ENCODE measurements at regions not wholly inside any gene's neighbourhood (a gene's known extent, or its start where the extent isn't known, plus 50 kb on each side); places are given as distances from the start of the nearest gene placed in this dataset.

- Histone ChIP-seq H3K27ac (peak overlapping the region; percentile 91 to 95), H3K9me3 (no peaks in the 10 kb centered on the region), H3K27me3 (replicated peaks; ENCODE audit: insufficient read depth) (no peaks in the 10 kb centered on the region), H3K4me1 (ENCODE audit: control insufficient read depth in 1 of 2, low read depth in 2 of 2) (peaks cover 26 to 77% of the 10 kb centered on the region in 2 donors), H3K36me3 (peaks cover 18% of the 10 kb centered on the region), H3K4me3 (peak overlapping the region; percentile 66)
- ATAC-seq (ENCODE audit: insufficient number of reproducible peaks, low FRiP score, low read depth) (no peak), DNase-seq (ENCODE audit: low spot score) (no peak)
- TF ChIP-seq CTCF (IDR thresholded peaks at IDR 0.05), result no peak
Measured at GRCh38 chr9:713091-713490, 128.4 kb upstream of the DMRT1 start.

GRCh38 chr9:714675-715074 is 126.8 kb upstream of the DMRT1 start:
- peak overlapping the region; percentile 66 for H3K4me3 ChIP-seq
- DNase-seq (ENCODE audit: low spot score), result no peak

GRCh38 chr9:715300-715699 is 126.2 kb upstream of the DMRT1 start:
- no peaks in the 10 kb centered on the region for H3K27me3 ChIP-seq (replicated peaks; ENCODE audit: insufficient read depth)
- ATAC-seq (ENCODE audit: insufficient number of reproducible peaks, low FRiP score, low read depth) (no peak), DNase-seq (ENCODE audit: low spot score) (no peak)
- peaks cover 18% of the 10 kb centered on the region for H3K36me3 ChIP-seq
- TF ChIP-seq CTCF (IDR thresholded peaks at IDR 0.05), result no peak
- H3K27ac ChIP-seq, result peak overlapping the region; percentile 91 to 95
- peaks cover 22 to 86% of the 10 kb centered on the region in 2 donors for H3K4me1 ChIP-seq (ENCODE audit: control insufficient read depth in 1 of 2, low read depth in 2 of 2)
- peak overlapping the region; percentile 66 for H3K4me3 ChIP-seq
- H3K9me3 ChIP-seq, result no peaks in the 10 kb centered on the region

More at GRCh38 chr9:714675-715074, 126.8 kb upstream of the DMRT1 start:
- ATAC-seq (ENCODE audit: insufficient number of reproducible peaks, low FRiP score, low read depth), result no peak
- Histone ChIP-seq H3K27ac (peak overlapping the region; percentile 91 to 95), H3K9me3 (no peaks in the 10 kb centered on the region), H3K27me3 (replicated peaks; ENCODE audit: insufficient read depth) (no peaks in the 10 kb centered on the region), H3K36me3 (peaks cover 18% of the 10 kb centered on the region), H3K4me1 (ENCODE audit: control insufficient read depth in 1 of 2, low read depth in 2 of 2) (peaks cover 26 to 86% of the 10 kb centered on the region in 2 donors)
- TF ChIP-seq CTCF (IDR thresholded peaks at IDR 0.05), result no peak

- Histone ChIP-seq H3K4me3 (peak overlapping the region; percentile 66), H3K9me3 (no peaks in the 10 kb centered on the region), H3K27ac (peak overlapping the region; percentile 91 to 95), H3K36me3 (peaks cover 15% of the 10 kb centered on the region), H3K4me1 (ENCODE audit: control insufficient read depth in 1 of 2, low read depth in 2 of 2) (peaks cover 18 to 86% of the 10 kb centered on the region in 2 donors), H3K27me3 (replicated peaks; ENCODE audit: insufficient read depth) (no peaks in the 10 kb centered on the region)
- no peak for TF ChIP-seq CTCF (IDR thresholded peaks at IDR 0.05)
- ATAC-seq (ENCODE audit: insufficient number of reproducible peaks, low FRiP score, low read depth) (peak; percentile 61), DNase-seq (ENCODE audit: low spot score) (no peak)
Measured at GRCh38 chr9:715743-716400, 125.6 kb upstream of the DMRT1 start.

- Histone ChIP-seq H3K9me3 (no peaks in the 10 kb centered on the region), H3K27me3 (replicated peaks; ENCODE audit: insufficient read depth) (no peaks in the 10 kb centered on the region), H3K36me3 (peaks cover 2% of the 10 kb centered on the region), H3K4me3 (peak overlapping the region; percentile 66), H3K4me1 (ENCODE audit: control insufficient read depth in 1 of 2, low read depth in 2 of 2) (peaks cover 14 to 88% of the 10 kb centered on the region in 2 donors), H3K27ac (peak overlapping the region; percentile 91 to 95)
- ATAC-seq (ENCODE audit: insufficient number of reproducible peaks, low FRiP score, low read depth), result no peak
- no peak for DNase-seq (ENCODE audit: low spot score)
- TF ChIP-seq CTCF (IDR thresholded peaks at IDR 0.05), result no peak
Measured at GRCh38 chr9:717722-718121, 123.8 kb upstream of the DMRT1 start.

All from thoracic aorta (tissue), 2 donors.